Adrenal gland (tissue), 9 donors: ENCODE measurements at regions not wholly inside any gene's neighbourhood (a gene's known extent, or its start where the extent isn't known, plus 50 kb on each side); places are given as distances from the start of the nearest gene placed in this dataset.

Experiments
- DNase-seq, 7 donors: peaks; one replicate each; pipeline ENCODE4 v3.0.0-alpha.2; 2019 to 2020
- H3K27ac ChIP-seq, 5 donors: fragments of 200-600 bp; sonication (generic) in 4 of 5; 1 replicate in 3 of 5; 2 replicates in 2 of 5; pipeline versions ENCODE4 v1.5.1 to v1.8.0; 2016 to 2020; ENCODE audit warnings: mild to moderate bottlenecking in 1 of 5
- H3K27me3 ChIP-seq: fragments of 200-600 bp; 2 replicates; pipeline ENCODE4 v1.8.0; 2021
- H3K36me3 ChIP-seq, 2 donors: fragments of 200-600 bp; replicated peaks in 1 of 2; 1 replicate in 1 of 2; 2 replicates in 1 of 2; pipeline versions ENCODE4 v1.5.1 to v1.8.0; 2018 to 2022
- H3K4me1 ChIP-seq, 2 donors: fragments of 200-600 bp; replicated peaks in 1 of 2; 1 replicate in 1 of 2; 2 replicates in 1 of 2; pipeline versions ENCODE4 v1.5.1 to v1.8.0; 2018 to 2021
- H3K4me3 ChIP-seq, 4 donors: fragments of 200-600 bp; sonication (generic) in 3 of 4; one replicate each; pipeline ENCODE4 v1.5.1; 2016 to 2018
- H3K9me3 ChIP-seq, 3 donors: fragments of 200-600 bp; sonication (generic) in 1 of 3; replicated peaks in 1 of 3; 1 replicate in 2 of 3; 2 replicates in 1 of 3; pipeline versions ENCODE4 v1.5.1 to v1.8.0; 2016 to 2021
- POLR2A ChIP-seq, 2 donors: fragments of 450-650 bp; IDR thresholded peaks; one replicate each; pipeline ENCODE4 v1.6.1; 2017; ENCODE audit warnings: antibody characterized with exemption in 2 of 2, mild to moderate bottlenecking in 2 of 2, moderate library complexity in 1 of 2
- WGBS, 4 donors: extraction: QIAGEN DNeasy Blood & Tissue Kit in 2 of 4; methylation state at CpG; one replicate each; pipeline versions ENCODE4 v1.1.5 to v1.1.7; 2013 to 2017; 5-methylcytosine and 5-hydroxymethylcytosine counted together
- intact Hi-C, 2 donors: fragments of 100-400 bp; cut with DNase I; formaldehyde crosslinking; loops; one replicate each; pipeline versions ENCODE4 v1.14.1 to v1.15.0; 2022 to 2023
- TF ChIP-seq, protein P1 (sequence below), 6 experiments: fragments of 450-650 bp in 4 of 6; fragments of 200-600 bp in 2 of 6; sonication (generic) in 1 of 6; IDR thresholded peaks; 1 replicate in 5 of 6; 2 replicates in 1 of 6; pipeline versions ENCODE4 v1.5.1 to v1.8.0; 2016 to 2021; ENCODE audit warnings: antibody characterized with exemption in 6 of 6, mild to moderate bottlenecking in 2 of 6, moderate library complexity in 1 of 6
- donor health status: healthy with polysubstance abuse.
- donor health status: Bipolar disorder and iron deficiency.
- donor health status: DM: yes; HTN: yes; CAD: no.
- donor health status: DM: no; HTN: no; CAD: no.
- donor health status: DM: no; HTN: no; CAD: no.

DNA sequence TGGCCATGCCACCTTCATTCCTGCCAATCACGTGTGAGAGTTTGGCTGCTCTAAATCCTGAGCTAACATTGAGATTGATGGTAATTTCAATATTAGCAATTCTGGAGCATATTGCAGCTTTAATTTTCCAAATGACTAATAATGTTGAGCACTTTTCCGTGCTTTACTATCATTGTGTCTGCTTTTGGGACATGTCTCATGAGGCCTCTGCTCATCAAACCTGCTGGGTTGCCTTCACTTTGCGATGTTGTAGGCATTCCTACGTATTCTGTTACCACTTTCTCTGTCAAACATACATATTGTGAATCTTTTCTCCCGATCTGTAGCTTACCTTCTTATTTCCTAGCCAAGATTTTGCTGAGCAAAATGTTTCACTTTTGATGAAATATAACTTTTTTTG, 466.6 kb downstream of the GALR1 start:
- no peaks in the 10 kb centered on the region for H3K9me3 ChIP-seq
- no peak for TF ChIP-seq POLR2A (IDR thresholded peaks at IDR 0.05)
- TF ChIP-seq, protein P1, sequence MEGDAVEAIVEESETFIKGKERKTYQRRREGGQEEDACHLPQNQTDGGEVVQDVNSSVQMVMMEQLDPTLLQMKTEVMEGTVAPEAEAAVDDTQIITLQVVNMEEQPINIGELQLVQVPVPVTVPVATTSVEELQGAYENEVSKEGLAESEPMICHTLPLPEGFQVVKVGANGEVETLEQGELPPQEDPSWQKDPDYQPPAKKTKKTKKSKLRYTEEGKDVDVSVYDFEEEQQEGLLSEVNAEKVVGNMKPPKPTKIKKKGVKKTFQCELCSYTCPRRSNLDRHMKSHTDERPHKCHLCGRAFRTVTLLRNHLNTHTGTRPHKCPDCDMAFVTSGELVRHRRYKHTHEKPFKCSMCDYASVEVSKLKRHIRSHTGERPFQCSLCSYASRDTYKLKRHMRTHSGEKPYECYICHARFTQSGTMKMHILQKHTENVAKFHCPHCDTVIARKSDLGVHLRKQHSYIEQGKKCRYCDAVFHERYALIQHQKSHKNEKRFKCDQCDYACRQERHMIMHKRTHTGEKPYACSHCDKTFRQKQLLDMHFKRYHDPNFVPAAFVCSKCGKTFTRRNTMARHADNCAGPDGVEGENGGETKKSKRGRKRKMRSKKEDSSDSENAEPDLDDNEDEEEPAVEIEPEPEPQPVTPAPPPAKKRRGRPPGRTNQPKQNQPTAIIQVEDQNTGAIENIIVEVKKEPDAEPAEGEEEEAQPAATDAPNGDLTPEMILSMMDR (IDR thresholded peaks at IDR 0.05): no peak
- H3K4me3 ChIP-seq: no peak overlapping the region
- DNase-seq: no peak
- no peak overlapping the region for H3K27ac ChIP-seq
- H3K4me1 ChIP-seq: no peaks in the 10 kb centered on the region
- H3K36me3 ChIP-seq: no peaks in the 10 kb centered on the region
- intact Hi-C loops: no loop called here
- no peaks in the 10 kb centered on the region for H3K27me3 ChIP-seq
- 59 to 76% (median 68%) methylated on average over 4 to 5 of the region's 5 CpGs for WGBS, 4 donors

DNA sequence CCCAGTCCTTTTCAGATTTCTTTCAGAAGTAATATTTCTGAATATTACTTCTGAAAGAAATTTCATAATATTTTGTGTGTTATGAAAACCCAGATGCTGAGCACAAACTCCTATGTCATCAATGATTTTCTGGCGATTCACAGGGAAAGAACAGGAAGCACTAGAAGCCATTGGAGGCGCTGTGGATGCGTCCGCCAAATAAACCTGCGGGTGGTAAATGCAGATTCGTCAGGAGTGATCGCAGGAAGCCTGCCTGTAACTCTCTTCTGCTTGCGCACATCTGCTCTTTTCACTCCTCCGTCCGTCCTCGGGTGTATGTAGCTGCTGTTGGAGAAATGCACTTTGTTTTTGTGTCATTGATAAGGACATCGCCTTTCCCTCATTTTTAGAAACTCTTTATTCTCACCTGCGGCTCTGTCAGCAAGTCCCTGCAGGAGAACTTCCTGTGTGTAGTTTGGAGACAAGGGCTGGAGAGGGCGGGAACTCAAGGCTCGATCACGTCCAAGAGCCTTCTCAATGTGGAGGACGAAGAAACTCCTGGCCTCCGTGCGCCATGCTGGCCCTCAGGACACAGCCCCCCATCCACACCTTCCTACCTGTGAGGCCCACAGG, 483.8 kb downstream of the GALR1 start:
- Histone ChIP-seq H3K27me3 (no peaks in the 10 kb centered on the region), H3K4me3 (no peak overlapping the region), H3K27ac (no peak overlapping the region), H3K4me1 (no peaks in the 10 kb centered on the region), H3K36me3 (no peaks in the 10 kb centered on the region), H3K9me3 (no peaks in the 10 kb centered on the region)
- intact Hi-C loops: no loop called here
- WGBS, 4 donors: 76 to 87% (median 82%) methylated on average over 19 of the region's 19 CpGs
- TF ChIP-seq POLR2A (IDR thresholded peaks at IDR 0.05): no peak
- TF ChIP-seq, protein P1 (IDR thresholded peaks at IDR 0.05): no peak
- DNase-seq: no peak

DNA sequence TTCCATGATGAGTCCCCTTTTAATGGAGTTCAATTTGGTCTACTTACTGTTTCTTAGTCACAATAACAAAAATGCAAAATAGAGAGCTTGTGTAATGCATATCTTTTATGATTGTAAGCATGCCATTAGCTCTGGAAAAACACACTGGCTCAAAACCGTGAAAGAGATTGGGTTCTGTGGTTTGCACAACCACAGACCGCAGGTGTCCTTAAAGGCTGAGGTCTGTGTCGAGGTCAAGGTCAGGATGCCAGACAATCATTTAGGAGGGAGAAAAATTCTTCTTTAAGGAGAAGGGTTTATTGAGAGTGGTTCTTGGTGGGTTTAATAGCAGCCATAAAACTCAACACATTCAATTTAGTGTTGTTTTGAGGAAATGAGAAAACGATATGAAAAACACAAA, 487.2 kb downstream of the GALR1 start:
- Histone ChIP-seq H3K27me3 (no peaks in the 10 kb centered on the region), H3K36me3 (no peaks in the 10 kb centered on the region), H3K27ac (no peak overlapping the region), H3K9me3 (no peaks in the 10 kb centered on the region), H3K4me3 (no peak overlapping the region), H3K4me1 (no peaks in the 10 kb centered on the region)
- intact Hi-C loops: no loop called here
- no peak for TF ChIP-seq POLR2A (IDR thresholded peaks at IDR 0.05)
- TF ChIP-seq, protein P1 (IDR thresholded peaks at IDR 0.05): no peak
- WGBS, 4 donors: 62 to 70% (median 65%) methylated on average over 4 of the region's 4 CpGs
- no peak for DNase-seq

DNA sequence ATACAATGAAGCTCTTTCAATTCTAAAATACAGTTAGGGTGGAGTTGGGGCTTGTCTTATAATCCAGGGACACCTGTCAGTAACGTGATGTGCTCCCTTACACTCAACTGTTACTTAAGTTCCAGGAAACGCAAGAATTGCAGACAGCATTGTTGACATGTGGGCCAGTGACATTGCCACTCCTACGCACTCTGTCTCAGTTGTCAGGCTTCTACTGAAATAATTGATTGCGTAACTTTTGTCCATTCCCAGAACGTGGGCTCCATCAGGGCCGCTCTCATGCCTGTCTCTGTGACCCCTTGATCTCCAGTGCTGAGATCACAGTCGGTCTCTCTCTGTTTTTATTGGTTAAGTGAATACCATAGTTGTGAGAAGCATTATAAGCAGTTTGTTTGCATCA, 487.8 kb downstream of the GALR1 start:
- H3K27me3 ChIP-seq: no peaks in the 10 kb centered on the region
- WGBS, 4 donors: 47 to 58% (median 55%) methylated on average over 7 of the region's 7 CpGs
- no peak overlapping the region for H3K4me3 ChIP-seq
- DNase-seq: no peak
- no peak overlapping the region for H3K27ac ChIP-seq
- H3K9me3 ChIP-seq: no peaks in the 10 kb centered on the region
- TF ChIP-seq POLR2A (IDR thresholded peaks at IDR 0.05): no peak
- TF ChIP-seq, protein P1 (IDR thresholded peaks at IDR 0.05): no peak
- intact Hi-C loops: no loop called here
- H3K4me1 ChIP-seq: no peaks in the 10 kb centered on the region
- H3K36me3 ChIP-seq: no peaks in the 10 kb centered on the region
